22Rv1 (cell line): ENCODE measurements at regions not wholly inside any gene's neighbourhood (a gene's known extent, or its start where the extent isn't known, plus 50 kb on each side); places are given as distances from the start of the nearest gene placed in this dataset.

Experiments
- H3K27ac ChIP-seq: fragments of 450-650 bp; 2 replicates; pipeline ENCODE4 v1.5.1; 2017
- CTCF ChIP-seq: fragments of 450-650 bp; IDR thresholded peaks from 2 replicates; pipeline ENCODE4 v1.5.1; 2017; ENCODE audit warnings: mild to moderate bottlenecking
- ZFX ChIP-seq: fragments of 450-650 bp; IDR thresholded peaks from 2 replicates; pipeline ENCODE4 v1.6.1; 2017; ENCODE audit warnings: antibody characterized with exemption, borderline replicate concordance

- TF ChIP-seq CTCF = no peak
- no peak for TF ChIP-seq ZFX
- no peak overlapping the region for H3K27ac ChIP-seq
These were observed 100.4 kb downstream of the CD83 start for GRCh38 chr6:14217728-14218518.

GRCh38 chr6:14218519-14218800 is 100.9 kb downstream of the CD83 start:
- no peak overlapping the region for H3K27ac ChIP-seq
- no peak for TF ChIP-seq CTCF
- TF ChIP-seq ZFX = no peak

GRCh38 chr6:14221564-14222279 is 104.2 kb downstream of the CD83 start:
- H3K27ac ChIP-seq = no peak overlapping the region
- TF ChIP-seq CTCF = no peak
- no peak for TF ChIP-seq ZFX

GRCh38 chr6:14222956-14223355 is 105.4 kb downstream of the CD83 start:
- no peak overlapping the region for H3K27ac ChIP-seq
- TF ChIP-seq CTCF (no peak), ZFX (no peak)

GRCh38 chr6:14224359-14225103 is 107.0 kb downstream of the CD83 start:
- TF ChIP-seq ZFX (no peak), CTCF (no peak)
- no peak overlapping the region for H3K27ac ChIP-seq

GRCh38 chr6:14226051-14226660 is 108.6 kb downstream of the CD83 start:
- no peak for TF ChIP-seq ZFX
- no peak for TF ChIP-seq CTCF
- no peak overlapping the region for H3K27ac ChIP-seq
